IMR-90 (cell line): ENCODE measurements at regions not wholly inside any gene's neighbourhood (a gene's known extent, or its start where the extent isn't known, plus 50 kb on each side); places are given as distances from the start of the nearest gene placed in this dataset.

Experiments used
- ATAC-seq: fragments of 200-7000 bp; cut with Tn5 transposase; 2 replicates; pipeline ENCODE4 v1.9.1; 2020; ENCODE audit warnings: low read depth, mild to moderate bottlenecking, moderate library complexity
- BruUV-seq: library from RNA; stranded (reverse); fragments of 400-500 nt; replicated peaks from 2 replicates; lab custom pipeline; 2021; lab: Mats Ljungman, UMichigan
- CTCF ChIA-PET: fragments of 300-600 bp; formaldehyde crosslinking; extraction: SDS; loops from one replicate; lab custom pipeline; 2021; ENCODE audit warnings: antibody characterized with exemption; lab: Yijun Ruan, JAX
- POLR2A ChIA-PET: fragments of 300-600 bp; sonication (Branson Sonifier 250); formaldehyde crosslinking; loops from one replicate; lab custom pipeline; 2022; ENCODE audit warnings: antibody characterized with exemption; ENCODE audit not compliant: unreplicated experiment; lab: Charles Lee
- DNase-seq: peaks from one replicate; pipeline ENCODE4 v3.0.0; 2013
- H2AFZ ChIP-seq: replicated peaks from 2 replicates; pipeline ENCODE3; 2013; ENCODE audit warnings: low read length, mild to moderate bottlenecking; ENCODE audit not compliant: poor library complexity
- H2AK5ac ChIP-seq: 2 replicates; pipeline ENCODE4 v1.6.1; 2013; ENCODE audit warnings: low read depth, low read length, inconsistent platforms
- H2AK9ac ChIP-seq: replicated peaks from 2 replicates; pipeline ENCODE3; 2013; ENCODE audit warnings: mild to moderate bottlenecking, low read depth, low read length, moderate library complexity; ENCODE audit not compliant: poor library complexity
- H2BK120ac ChIP-seq: 2 replicates; pipeline ENCODE4 v1.6.1; 2013; ENCODE audit warnings: low read depth, low read length, inconsistent platforms
- H2BK15ac ChIP-seq: 3 replicates; pipeline ENCODE4 v1.6.1; 2013; ENCODE audit warnings: low read depth, low read length, inconsistent platforms
- H2BK20ac ChIP-seq: 2 replicates; pipeline ENCODE4 v1.6.1; 2013; ENCODE audit warnings: low read depth, mild to moderate bottlenecking, inconsistent platforms, low read length, moderate library complexity
- H2BK5ac ChIP-seq: 2 replicates; pipeline ENCODE4 v1.6.1; 2013; ENCODE audit warnings: mild to moderate bottlenecking, low read depth, low read length, inconsistent platforms; ENCODE audit not compliant: poor library complexity, severe bottlenecking
- H3K14ac ChIP-seq: replicated peaks from 2 replicates; pipeline ENCODE4 v1.6.1; 2013; ENCODE audit warnings: low read depth, low read length, inconsistent platforms
- H3K18ac ChIP-seq: 2 replicates; pipeline ENCODE4 v1.6.1; 2013; ENCODE audit warnings: low read depth, low read length, control low read depth
- H3K23ac ChIP-seq: 2 replicates; pipeline ENCODE4 v1.6.1; 2013; ENCODE audit warnings: low read depth, low read length, inconsistent platforms
- H3K27ac ChIP-seq: 2 replicates; pipeline ENCODE4 v1.5.1; 2013; ENCODE audit warnings: mild to moderate bottlenecking, control low read depth, low read length; ENCODE audit not compliant: insufficient read depth
- H3K27me3 ChIP-seq: 2 replicates; pipeline ENCODE4 v1.6.1; 2013; ENCODE audit warnings: low read length; ENCODE audit not compliant: control insufficient read depth, insufficient read depth
- H3K36me3 ChIP-seq: 2 replicates; pipeline ENCODE4 v1.6.1; 2013; ENCODE audit warnings: low read length, mixed read lengths; ENCODE audit not compliant: control insufficient read depth, insufficient read depth
- H3K4ac ChIP-seq: 2 replicates; pipeline ENCODE4 v1.6.1; 2013; ENCODE audit warnings: low read depth, low read length, inconsistent platforms
- H3K4me1 ChIP-seq: 2 replicates; pipeline ENCODE4 v1.6.1; 2013; ENCODE audit warnings: low read length, mixed read lengths; ENCODE audit not compliant: control insufficient read depth, insufficient read depth
- H3K4me2 ChIP-seq: 2 replicates; pipeline ENCODE4 v1.6.1; 2013; ENCODE audit warnings: low read depth, mild to moderate bottlenecking, control low read depth, low read length, moderate library complexity
- H3K4me3 ChIP-seq: 2 replicates; pipeline ENCODE4 v1.5.1; 2013; ENCODE audit warnings: low read depth, mild to moderate bottlenecking, control low read depth, low read length, moderate library complexity; ENCODE audit not compliant: insufficient read depth
- H3K56ac ChIP-seq: 2 replicates; pipeline ENCODE4 v1.6.1; 2013; ENCODE audit warnings: low read length, inconsistent platforms; ENCODE audit not compliant: insufficient read depth; ENCODE audit errors: extremely low read depth
- H3K79me1 ChIP-seq, 2 experiments: 2 replicates each; pipeline ENCODE4 v1.6.1; 2013; ENCODE audit warnings: low read length in 2 of 2, inconsistent platforms in 1 of 2, low read depth in 1 of 2
- H3K9ac ChIP-seq: 2 replicates; pipeline ENCODE4 v1.6.1; 2013; ENCODE audit warnings: low read depth, low read length, control low read depth
- H3K9me1 ChIP-seq: 2 replicates; pipeline ENCODE4 v1.6.1; 2013; ENCODE audit warnings: low read length, inconsistent platforms; ENCODE audit not compliant: insufficient read depth
- H3K9me3 ChIP-seq: 2 replicates; pipeline ENCODE4 v1.6.1; 2013; ENCODE audit warnings: low read length; ENCODE audit not compliant: control insufficient read depth, insufficient read depth
- H4K20me1 ChIP-seq: 2 replicates; pipeline ENCODE4 v1.6.1; 2013; ENCODE audit warnings: low read length, inconsistent platforms; ENCODE audit not compliant: insufficient read depth
- H4K5ac ChIP-seq: 2 replicates; pipeline ENCODE4 v1.6.1; 2013; ENCODE audit warnings: mild to moderate bottlenecking, low read depth, low read length, control low read depth
- H4K8ac ChIP-seq, 2 experiments: 2 replicates each; pipeline ENCODE4 v1.6.1; 2013; ENCODE audit warnings: low read depth in 2 of 2, low read length in 2 of 2, control low read depth in 1 of 2, inconsistent platforms in 1 of 2
- H4K91ac ChIP-seq: 2 replicates; pipeline ENCODE4 v1.6.1; 2013; ENCODE audit warnings: low read depth, low read length, inconsistent platforms; ENCODE audit not compliant: insufficient read depth
- CEBPB ChIP-seq: IDR thresholded peaks from 2 replicates; pipeline ENCODE4 v1.6.1; 2012; ENCODE audit warnings: low read depth, low read length, improper control_type of control experiment
- FOS ChIP-seq: fragments of 150-350 bp; IDR thresholded peaks from 2 replicates; pipeline ENCODE4 v1.6.1; 2016; ENCODE audit warnings: low read depth, low read length
- RCOR1 ChIP-seq: IDR thresholded peaks from 2 replicates; pipeline ENCODE4 v1.6.1; 2012; ENCODE audit warnings: mild to moderate bottlenecking, low read length, improper control_type of control experiment; ENCODE audit not compliant: insufficient replicate concordance
- WGBS, 2 experiments: methylation state at CpG; one replicate each; pipeline versions ENCODE4 v1.1.5 to v1.1.7; 2013; ENCODE audit warnings: missing lambda C conversion rate in 2 of 2; ENCODE audit not compliant: insufficient read length in 1 of 2; ENCODE audit errors: extremely low coverage in 2 of 2; 5-methylcytosine and 5-hydroxymethylcytosine counted together
- dilution Hi-C: fragments of 300-500 bp; cut with HindIII; formaldehyde crosslinking; loops from one replicate; pipeline ENCODE4 v1.14.3; 2018; ENCODE audit warnings: low sequenced_read_pairs; ENCODE audit not compliant: unreplicated experiment
- in situ Hi-C: fragments of 300-500 bp; cut with MboI; formaldehyde crosslinking; loops from 3 replicates; pipeline ENCODE4 v1.14.3; 2019; ENCODE audit warnings: low sequenced_read_pairs, inconsistent platforms, mixed read lengths
- intact Hi-C: fragments of 100-400 bp; cut with micrococcal nuclease; formaldehyde crosslinking; loops from 2 replicates; pipeline ENCODE4 v1.10.0; 2022
- TF ChIP-seq, protein P1 (sequence below): fragments of 150-350 bp; IDR thresholded peaks from 2 replicates; pipeline ENCODE4 v1.6.1; 2016; ENCODE audit warnings: low read depth, mild to moderate bottlenecking, low read length, moderate library complexity, borderline replicate concordance

DNA sequence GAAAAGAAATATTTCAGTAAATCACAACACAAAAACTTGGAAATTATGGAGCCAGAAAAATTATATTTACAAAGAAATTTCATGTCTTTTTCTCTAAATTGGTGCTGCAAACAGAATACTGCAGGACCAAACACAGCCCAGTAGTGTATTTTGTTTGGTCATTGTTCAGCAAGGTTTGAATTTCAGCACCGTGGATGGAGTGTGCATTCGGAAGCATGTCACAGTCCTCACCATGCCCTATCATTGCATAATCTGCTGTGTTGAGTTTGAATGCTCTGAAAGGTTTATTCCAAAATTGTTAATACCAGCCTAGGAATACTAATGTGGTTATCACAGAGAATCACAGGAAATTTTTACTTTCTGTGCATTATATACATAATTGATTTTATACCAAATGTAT lies 296.7 kb downstream of the METTL4 start:
- ChIA-PET POLR2A (no interaction called here), CTCF (no interaction called here)
- dilution Hi-C loops: no loop called here
- H2AK9ac ChIP-seq: no peak overlapping the region
- H2BK20ac ChIP-seq: no peak overlapping the region
- H2AK5ac ChIP-seq: no peak overlapping the region
- no peak overlapping the region for H2AFZ ChIP-seq
- in situ Hi-C loops: no loop called here
- TF ChIP-seq, protein P1, sequence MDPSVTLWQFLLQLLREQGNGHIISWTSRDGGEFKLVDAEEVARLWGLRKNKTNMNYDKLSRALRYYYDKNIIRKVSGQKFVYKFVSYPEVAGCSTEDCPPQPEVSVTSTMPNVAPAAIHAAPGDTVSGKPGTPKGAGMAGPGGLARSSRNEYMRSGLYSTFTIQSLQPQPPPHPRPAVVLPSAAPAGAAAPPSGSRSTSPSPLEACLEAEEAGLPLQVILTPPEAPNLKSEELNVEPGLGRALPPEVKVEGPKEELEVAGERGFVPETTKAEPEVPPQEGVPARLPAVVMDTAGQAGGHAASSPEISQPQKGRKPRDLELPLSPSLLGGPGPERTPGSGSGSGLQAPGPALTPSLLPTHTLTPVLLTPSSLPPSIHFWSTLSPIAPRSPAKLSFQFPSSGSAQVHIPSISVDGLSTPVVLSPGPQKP: no peak
- TF ChIP-seq FOS (no peak), RCOR1 (no peak), CEBPB (no peak)
- H4K5ac ChIP-seq: no peak overlapping the region
- H2BK5ac ChIP-seq: no peak overlapping the region
- H3K23ac ChIP-seq: no peak overlapping the region
- H3K27me3 ChIP-seq: no peaks in the 10 kb centered on the region; the same call in 1 of the 2 replicates
- H2BK120ac ChIP-seq: no peak overlapping the region
- H3K4me2 ChIP-seq: no peak overlapping the region
- H3K9me3 ChIP-seq: no peaks in the 10 kb centered on the region
- H3K27ac ChIP-seq: no peak overlapping the region
- H4K91ac ChIP-seq: no peak overlapping the region
- H3K4me1 ChIP-seq: no peaks in the 10 kb centered on the region
- H4K20me1 ChIP-seq: no peaks in the 10 kb centered on the region
- no peaks in the 10 kb centered on the region for H3K9me1 ChIP-seq
- H3K14ac ChIP-seq: no peak overlapping the region
- H4K8ac ChIP-seq: no peak overlapping the region
- no peak overlapping the region for H3K9ac ChIP-seq
- intact Hi-C loops: no loop called here
- H3K36me3 ChIP-seq: no peaks in the 10 kb centered on the region
- no peak overlapping the region for H2BK15ac ChIP-seq
- no peak for ATAC-seq
- no peak for DNase-seq
- no peak overlapping the region for H3K56ac ChIP-seq
- H3K18ac ChIP-seq: no peak overlapping the region
- BruUV-seq: no TSS peak
- no CpG with 5 or more reads among the region's 2 CpGs for WGBS, 2 experiments
- H3K4ac ChIP-seq: no peak overlapping the region
- no peak overlapping the region for H3K4me3 ChIP-seq
- no peaks in the 10 kb centered on the region for H3K79me1 ChIP-seq
